HL-60 (cell line): ENCODE measurements at regions not wholly inside any gene's neighbourhood (a gene's known extent, or its start where the extent isn't known, plus 50 kb on each side); places are given as distances from the start of the nearest gene placed in this dataset.

ENCODE experiments used
- DNase-seq, 2 experiments: peaks; one replicate each; pipeline ENCODE4 v3.0.0-alpha.2; 2010 to 2020; ENCODE audit warnings: low read depth in 1 of 2, low spot score in 1 of 2
- H3K27ac ChIP-seq: fragments of 250-450 bp; sonication (Bioruptor Pico); replicated peaks from 2 replicates; pipeline ENCODE4 v1.5.1; 2020; ENCODE audit warnings: mild to moderate bottlenecking, moderate library complexity
- H3K27me3 ChIP-seq: fragments of 250-450 bp; sonication (Bioruptor Pico); 2 replicates; pipeline ENCODE4 v1.5.1; 2021; ENCODE audit warnings: mild to moderate bottlenecking, moderate library complexity; ENCODE audit not compliant: insufficient read depth, poor library complexity, severe bottlenecking
- H3K4me3 ChIP-seq: replicated peaks from 2 replicates; pipeline ENCODE4 v1.5.1; 2011; ENCODE audit warnings: mild to moderate bottlenecking, control low read depth, low read length; ENCODE audit not compliant: insufficient read depth
- CTCF ChIP-seq: IDR thresholded peaks from one replicate; pipeline ENCODE4 v1.5.1; 2011; ENCODE audit warnings: low read length, control low read depth, inconsistent platforms; ENCODE audit not compliant: insufficient read depth
- GABPA ChIP-seq: IDR thresholded peaks from 2 replicates; pipeline ENCODE4 v1.6.1; 2012; ENCODE audit warnings: low read depth
- POLR2AphosphoS5 ChIP-seq: IDR thresholded peaks from 2 replicates; pipeline ENCODE4 v1.6.1; 2012; ENCODE audit warnings: low read depth
- REST ChIP-seq: IDR thresholded peaks from 2 replicates; pipeline ENCODE4 v1.6.1; 2012; ENCODE audit warnings: low read depth; ENCODE audit not compliant: insufficient replicate concordance
- SPI1 ChIP-seq: IDR thresholded peaks from 2 replicates; pipeline ENCODE4 v1.6.1; 2012; ENCODE audit warnings: low read depth, mild to moderate bottlenecking, borderline replicate concordance

- Histone ChIP-seq H3K27ac (no peak overlapping the region), H3K4me3 (no peak overlapping the region), H3K27me3 (no peaks in the 10 kb centered on the region)
- DNase-seq, result no peak
- TF ChIP-seq SPI1 (no peak), GABPA (no peak), POLR2AphosphoS5 (no peak), CTCF (no peak), REST (no peak)
These were observed 215.2 kb upstream of the PPP2R2D start for GRCh38 chr10:131685576-131685975.

- Histone ChIP-seq H3K27me3 (no peaks in the 10 kb centered on the region), H3K27ac (no peak overlapping the region), H3K4me3 (no peak overlapping the region)
- DNase-seq, result no peak
- TF ChIP-seq POLR2AphosphoS5, result no peak
- no peak for TF ChIP-seq REST
- no peak for TF ChIP-seq GABPA
- no peak for TF ChIP-seq SPI1
- no peak for TF ChIP-seq CTCF
These were observed 213.9 kb upstream of the PPP2R2D start for GRCh38 chr10:131686781-131687420.

- Histone ChIP-seq H3K27ac (no peak overlapping the region), H3K4me3 (no peak overlapping the region), H3K27me3 (no peaks in the 10 kb centered on the region)
- DNase-seq, result no peak
- TF ChIP-seq CTCF, result no peak
- no peak for TF ChIP-seq POLR2AphosphoS5
- no peak for TF ChIP-seq GABPA
- TF ChIP-seq SPI1, result no peak
- TF ChIP-seq REST, result no peak
These were observed 212.5 kb upstream of the PPP2R2D start for GRCh38 chr10:131688304-131688703.
